Type B pancreatic cell (in vitro differentiated cells): ENCODE measurements at regions not wholly inside any gene's neighbourhood (a gene's known extent, or its start where the extent isn't known, plus 50 kb on each side); places are given as distances from the start of the nearest gene placed in this dataset.
A peak's percentile ranks its signal among the peaks of the same experiment; 100 is the strongest.

Experiments used
- DNase-seq: peaks from one replicate; pipeline ENCODE4 v3.0.0; 2021; ENCODE audit warnings: mixed read lengths; ENCODE audit not compliant: unreplicated experiment; ENCODE audit errors: extremely low spot score
- H3K27ac Mint-ChIP-seq: 2 replicates; pipeline ENCODE4 v1.8.0; 2021; ENCODE audit warnings: mild to moderate bottlenecking, mixed read lengths
- H3K27me3 Mint-ChIP-seq: 2 replicates; pipeline ENCODE4 v1.8.0; 2021; ENCODE audit warnings: mixed read lengths
- H3K36me3 Mint-ChIP-seq: 2 replicates; pipeline ENCODE4 v1.8.0; 2021; ENCODE audit warnings: mixed read lengths
- H3K4me1 Mint-ChIP-seq: one replicate; pipeline ENCODE4 v1.8.0; 2021; ENCODE audit warnings: mixed read lengths; ENCODE audit not compliant: unreplicated experiment
- H3K4me3 Mint-ChIP-seq: 2 replicates; pipeline ENCODE4 v1.8.0; 2021; ENCODE audit warnings: mild to moderate bottlenecking, mixed read lengths
- H3K9me3 Mint-ChIP-seq: 2 replicates; pipeline ENCODE4 v1.8.0; 2021; ENCODE audit warnings: mixed read lengths
- TF ChIP-seq, protein P1 (sequence below): fragments of 200-600 bp; sonication (generic); conservative IDR thresholded peaks from 2 replicates; pipeline ENCODE4 v1.5.0; 2021; ENCODE audit warnings: antibody characterized with exemption, mild to moderate bottlenecking

GRCh38 chr3:71902258-71903111 is 117.5 kb upstream of the PROK2 start:
- TF ChIP-seq, protein P1, sequence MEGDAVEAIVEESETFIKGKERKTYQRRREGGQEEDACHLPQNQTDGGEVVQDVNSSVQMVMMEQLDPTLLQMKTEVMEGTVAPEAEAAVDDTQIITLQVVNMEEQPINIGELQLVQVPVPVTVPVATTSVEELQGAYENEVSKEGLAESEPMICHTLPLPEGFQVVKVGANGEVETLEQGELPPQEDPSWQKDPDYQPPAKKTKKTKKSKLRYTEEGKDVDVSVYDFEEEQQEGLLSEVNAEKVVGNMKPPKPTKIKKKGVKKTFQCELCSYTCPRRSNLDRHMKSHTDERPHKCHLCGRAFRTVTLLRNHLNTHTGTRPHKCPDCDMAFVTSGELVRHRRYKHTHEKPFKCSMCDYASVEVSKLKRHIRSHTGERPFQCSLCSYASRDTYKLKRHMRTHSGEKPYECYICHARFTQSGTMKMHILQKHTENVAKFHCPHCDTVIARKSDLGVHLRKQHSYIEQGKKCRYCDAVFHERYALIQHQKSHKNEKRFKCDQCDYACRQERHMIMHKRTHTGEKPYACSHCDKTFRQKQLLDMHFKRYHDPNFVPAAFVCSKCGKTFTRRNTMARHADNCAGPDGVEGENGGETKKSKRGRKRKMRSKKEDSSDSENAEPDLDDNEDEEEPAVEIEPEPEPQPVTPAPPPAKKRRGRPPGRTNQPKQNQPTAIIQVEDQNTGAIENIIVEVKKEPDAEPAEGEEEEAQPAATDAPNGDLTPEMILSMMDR, result no peak
- peak overlapping the region; percentile 53 for H3K4me3 Mint-ChIP-seq
- no peak for DNase-seq
- H3K4me1 Mint-ChIP-seq, result peaks cover 15% of the 10 kb centered on the region
- no peaks in the 10 kb centered on the region for H3K36me3 Mint-ChIP-seq
- peaks cover 23% of the 10 kb centered on the region for H3K27me3 Mint-ChIP-seq
- no peak overlapping the region for H3K27ac Mint-ChIP-seq
- H3K9me3 Mint-ChIP-seq, result no peaks in the 10 kb centered on the region

DNA sequence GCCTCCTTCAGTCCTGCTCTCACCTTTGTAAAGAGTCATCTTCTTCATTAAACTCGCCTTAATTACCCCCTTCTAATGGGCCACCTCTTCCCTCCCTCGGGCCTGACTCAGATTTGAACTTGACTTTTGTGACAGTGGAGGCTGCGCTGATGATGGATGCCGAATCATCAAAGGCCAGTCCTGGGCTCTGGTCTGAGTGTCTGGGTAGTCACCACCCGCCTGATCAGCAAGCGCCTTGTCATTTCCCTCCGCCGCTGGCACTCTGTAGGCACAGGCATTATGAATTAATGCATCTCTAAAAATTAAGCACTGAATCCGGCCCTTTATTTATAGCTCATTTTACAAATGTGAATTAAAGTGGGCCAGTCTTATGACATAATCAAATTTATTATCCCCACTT is 116.7 kb upstream of the PROK2 start:
- H3K9me3 Mint-ChIP-seq, result no peaks in the 10 kb centered on the region
- H3K4me3 Mint-ChIP-seq, result no peak overlapping the region
- H3K27me3 Mint-ChIP-seq, result peaks cover 28% of the 10 kb centered on the region
- H3K27ac Mint-ChIP-seq, result no peak overlapping the region
- no peak for DNase-seq
- TF ChIP-seq, protein P1, result no peak
- H3K4me1 Mint-ChIP-seq, result peaks cover 15% of the 10 kb centered on the region
- no peaks in the 10 kb centered on the region for H3K36me3 Mint-ChIP-seq

GRCh38 chr3:71900057-71900456 is 115.1 kb upstream of the PROK2 start:
- Mint-ChIP-seq H3K27ac (no peak overlapping the region), H3K9me3 (no peaks in the 10 kb centered on the region), H3K27me3 (peaks cover 22% of the 10 kb centered on the region), H3K36me3 (no peaks in the 10 kb centered on the region), H3K4me1 (peaks cover 15% of the 10 kb centered on the region), H3K4me3 (no peak overlapping the region)
- DNase-seq, result no peak
- TF ChIP-seq, protein P1, result no peak

GRCh38 chr3:71896751-71897150 is 111.8 kb upstream of the PROK2 start:
- H3K4me3 Mint-ChIP-seq, result no peak overlapping the region
- H3K27ac Mint-ChIP-seq, result no peak overlapping the region
- H3K4me1 Mint-ChIP-seq, result peaks cover 4% of the 10 kb centered on the region
- TF ChIP-seq, protein P1, result no peak
- no peaks in the 10 kb centered on the region for H3K36me3 Mint-ChIP-seq
- no peaks in the 10 kb centered on the region for H3K9me3 Mint-ChIP-seq
- no peak for DNase-seq
- H3K27me3 Mint-ChIP-seq, result peaks cover 20% of the 10 kb centered on the region

GRCh38 chr3:71893702-71894479 is 108.9 kb upstream of the PROK2 start:
- Mint-ChIP-seq H3K27me3 (peaks cover 15% of the 10 kb centered on the region), H3K9me3 (no peaks in the 10 kb centered on the region), H3K36me3 (no peaks in the 10 kb centered on the region), H3K4me3 (no peak overlapping the region), H3K27ac (no peak overlapping the region), H3K4me1 (peaks cover 5% of the 10 kb centered on the region)
- TF ChIP-seq, protein P1, result no peak
- no peak for DNase-seq
